HG03108 (cell line): ENCODE measurements at regions not wholly inside any gene's neighbourhood (a gene's known extent, or its start where the extent isn't known, plus 50 kb on each side); places are given as distances from the start of the nearest gene placed in this dataset.
"Not testable (repeated sequence)": the region's sequence is repeated elsewhere in the genome, so short reads cannot be mapped to it uniquely, and the experiment has no call there.

Source experiments
- ATAC-seq: cut with Tn5 transposase; IDR thresholded peaks from one replicate; pipeline ENCODE4 v1.9.1; 2021; ENCODE audit warnings: moderate library complexity; ENCODE audit not compliant: unreplicated experiment

DNA sequence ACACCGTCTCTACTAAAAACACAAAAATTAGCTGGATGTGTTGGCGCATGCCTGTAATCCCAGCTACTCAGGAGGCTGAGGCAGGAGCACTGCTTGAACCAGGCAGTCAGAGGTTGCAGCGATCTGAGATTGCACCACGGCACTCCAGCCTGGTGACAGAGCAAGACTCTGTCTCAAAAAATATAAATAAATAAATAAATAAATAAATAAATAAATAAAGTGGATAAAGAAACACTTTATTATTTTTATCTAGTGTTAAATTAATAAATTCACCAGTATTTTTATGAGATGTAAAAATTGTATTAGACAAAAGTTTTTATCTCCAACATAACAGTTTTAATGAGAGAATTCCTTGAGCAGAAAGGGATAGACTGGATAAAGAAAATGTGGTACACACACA lies 839.3 kb downstream of the DIAPH3 start:
- ATAC-seq, result not testable (repeated sequence)

DNA sequence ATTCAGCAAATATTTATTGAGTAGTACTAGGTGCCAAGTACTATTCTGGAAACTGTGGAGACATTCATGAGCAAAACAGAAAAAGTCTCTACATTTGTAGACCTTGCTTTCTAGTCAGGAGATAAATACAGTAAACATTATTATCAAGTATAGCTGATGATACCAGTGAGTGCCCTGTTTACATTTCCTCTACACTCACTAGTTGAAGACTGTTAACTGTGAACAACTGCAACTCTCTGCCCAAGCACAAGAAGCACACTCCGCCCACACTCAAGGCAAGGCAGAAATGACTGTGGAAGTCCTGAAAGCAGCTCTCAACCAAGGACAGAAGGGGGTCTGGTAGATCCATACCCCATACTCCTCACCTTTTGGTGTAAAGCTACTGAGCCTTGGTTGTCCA lies 837.0 kb downstream of the DIAPH3 start:
- ATAC-seq, result no peak

DNA sequence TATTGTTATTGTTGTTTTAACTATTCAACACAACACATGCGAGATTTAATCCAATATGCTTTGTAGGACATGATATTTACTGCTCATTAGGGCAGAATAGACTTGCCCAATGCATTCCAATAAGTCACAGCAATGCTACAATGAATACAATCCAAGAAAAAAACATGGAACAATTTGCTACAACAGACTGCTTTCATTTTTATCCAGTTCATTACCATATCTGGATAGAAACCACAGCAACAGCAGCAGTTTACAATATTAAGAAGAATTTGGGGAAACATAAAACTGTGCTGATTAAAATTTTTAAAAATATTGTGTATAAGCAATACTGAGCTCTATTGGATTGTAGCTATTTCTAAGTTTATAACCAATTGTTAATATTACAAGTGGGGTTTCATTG lies 833.0 kb downstream of the DIAPH3 start:
- no peak for ATAC-seq

DNA sequence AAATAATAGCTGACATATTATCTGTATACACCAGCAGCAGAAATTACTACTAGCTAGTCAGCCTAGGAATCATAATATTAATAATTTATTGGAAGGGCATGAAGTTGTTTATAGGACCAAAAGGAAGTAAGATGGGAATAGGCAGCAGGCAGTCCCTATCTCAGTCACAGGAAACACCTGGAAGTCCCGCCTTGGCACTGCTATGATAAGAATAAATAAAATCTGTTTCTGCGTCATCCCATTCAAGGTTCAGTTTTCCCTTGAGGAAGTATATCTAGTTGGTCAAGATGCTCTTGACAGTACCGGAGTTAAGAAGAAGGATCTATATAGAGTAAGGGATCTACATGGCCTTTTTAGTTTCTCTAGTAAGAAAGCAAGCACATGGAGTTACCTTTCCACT lies 830.8 kb downstream of the DIAPH3 start:
- no peak for ATAC-seq

DNA sequence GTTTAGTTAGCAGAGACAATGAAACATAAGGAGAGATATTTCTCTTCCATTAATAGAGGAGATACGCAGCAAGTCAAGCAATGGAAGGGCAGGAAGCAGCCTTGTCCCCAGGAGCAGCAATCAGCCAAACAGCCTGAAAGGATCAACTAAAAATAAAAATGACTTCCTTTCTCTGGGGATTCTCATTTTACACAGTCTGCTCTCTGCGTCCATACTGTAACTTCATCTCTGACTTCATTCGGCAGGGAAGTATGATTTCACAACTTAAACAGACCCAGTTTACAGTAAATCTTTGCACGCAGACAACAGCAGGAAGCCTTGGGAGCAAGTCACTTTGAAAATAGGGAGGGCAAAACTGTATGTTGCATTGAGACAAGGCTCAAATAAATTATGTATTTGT lies 826.7 kb downstream of the DIAPH3 start:
- ATAC-seq, result no peak

DNA sequence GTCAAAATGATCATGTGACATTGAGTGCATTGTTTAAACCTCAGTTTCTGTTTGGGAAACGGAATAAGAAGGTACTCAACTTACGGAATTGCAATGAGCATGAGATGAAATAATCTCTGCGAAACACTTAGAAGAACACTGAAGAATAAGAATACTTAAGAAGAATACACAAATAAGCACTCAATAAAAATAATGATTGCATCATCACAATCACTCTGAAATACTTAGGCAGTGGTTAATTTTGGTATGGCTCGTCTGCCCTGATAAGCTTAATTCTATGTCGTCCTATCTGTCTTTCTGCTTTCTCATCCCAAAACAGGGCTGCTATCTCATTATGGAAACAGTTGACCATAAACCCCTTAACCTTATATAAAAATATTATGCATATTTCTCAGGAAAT lies 823.6 kb downstream of the DIAPH3 start:
- ATAC-seq, result no peak

DNA sequence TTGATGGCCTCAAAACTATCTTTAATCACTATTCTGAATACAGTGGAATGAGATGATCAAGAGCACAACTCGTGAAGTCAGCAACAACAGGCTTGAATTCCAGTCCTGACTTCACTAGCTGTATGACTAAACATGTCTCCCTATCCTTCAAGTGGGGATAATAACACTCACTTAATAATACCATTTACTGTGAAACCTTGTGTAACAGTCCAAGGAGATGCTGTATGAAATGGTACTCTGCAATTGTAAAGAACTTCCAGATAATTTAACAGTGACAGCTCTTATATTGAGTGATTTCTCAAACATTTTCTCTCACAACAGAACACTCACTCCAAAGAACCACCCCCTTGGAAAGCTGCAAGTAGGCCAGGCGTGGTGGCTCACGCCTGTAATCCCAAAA lies 823.1 kb downstream of the DIAPH3 start:
- ATAC-seq, result no peak

DNA sequence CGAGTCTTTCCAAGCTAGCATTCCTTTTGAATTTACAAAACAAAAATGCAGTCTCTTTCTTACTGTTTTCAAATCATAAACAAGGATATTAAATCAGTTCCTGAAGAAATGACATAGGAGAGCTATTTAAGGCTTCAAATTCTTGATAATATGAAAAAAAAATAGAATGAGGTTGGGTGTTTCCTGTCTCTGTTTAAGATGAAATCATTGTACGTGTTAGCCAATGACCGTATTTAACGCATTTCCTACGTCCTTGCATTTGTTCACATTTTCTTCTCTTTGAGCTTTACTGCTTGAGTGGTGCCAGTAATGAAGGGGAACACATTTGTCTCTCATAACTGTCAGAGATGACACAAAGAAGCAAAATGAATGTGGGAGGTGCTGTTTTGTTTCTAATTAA lies 821.3 kb downstream of the DIAPH3 start:
- ATAC-seq, result no peak

DNA sequence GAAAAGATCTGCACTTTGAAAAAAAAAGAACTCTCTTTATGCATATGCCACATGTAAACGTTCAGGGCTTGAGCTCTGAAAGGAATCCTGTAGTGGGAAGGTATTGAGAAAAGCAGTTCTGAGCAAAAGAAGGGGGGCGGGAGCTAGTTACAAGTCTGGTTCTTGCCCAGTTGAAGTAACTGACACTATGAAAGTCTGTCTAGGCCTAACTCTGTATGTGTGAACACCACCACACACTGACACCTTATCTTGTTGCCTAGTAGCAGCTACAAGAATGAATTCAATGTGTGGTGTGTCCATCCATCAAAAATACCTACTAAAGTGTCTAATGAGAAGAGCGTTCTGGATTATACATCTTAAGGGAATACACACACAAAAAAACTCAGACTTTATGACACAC lies 820.6 kb downstream of the DIAPH3 start:
- ATAC-seq, result no peak

DNA sequence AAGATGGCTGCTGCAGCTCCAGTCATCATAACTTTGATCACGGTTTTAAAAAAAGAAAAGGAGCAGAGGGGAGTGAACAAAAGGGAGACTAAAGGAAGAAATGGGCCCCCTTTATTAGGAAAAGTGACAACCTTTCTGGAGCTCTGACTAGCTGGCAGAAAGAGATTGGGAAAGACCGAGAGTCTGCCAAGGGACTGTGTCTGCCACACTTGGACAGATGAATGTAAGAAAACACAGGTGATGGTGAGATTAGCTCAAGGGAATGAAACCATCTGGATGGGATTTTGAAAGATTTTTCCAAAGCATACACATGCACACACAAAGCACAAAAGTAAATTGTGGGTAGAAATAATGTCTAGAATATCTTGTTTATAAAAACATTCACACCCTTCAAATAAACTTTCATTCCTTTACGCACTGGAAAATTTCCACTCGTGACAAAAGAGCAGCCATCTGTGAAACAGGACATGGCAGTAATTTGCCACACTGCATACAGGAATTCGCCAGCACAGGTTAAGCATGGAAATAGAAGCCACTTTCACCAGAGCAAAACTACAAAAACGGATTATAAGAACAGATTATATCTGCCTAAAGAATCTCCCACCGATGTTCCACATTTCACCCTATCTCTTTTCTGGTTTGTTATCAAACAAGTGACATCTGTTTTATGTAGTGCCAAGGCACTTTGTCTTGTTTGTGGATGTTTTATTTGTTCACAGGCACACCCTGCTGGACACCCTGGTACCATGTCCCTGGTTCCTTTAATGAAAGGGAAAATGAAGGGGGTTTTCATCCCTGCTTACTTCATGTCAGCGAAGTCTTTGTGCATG lies 819.5 kb downstream of the DIAPH3 start:
- no peak for ATAC-seq

DNA sequence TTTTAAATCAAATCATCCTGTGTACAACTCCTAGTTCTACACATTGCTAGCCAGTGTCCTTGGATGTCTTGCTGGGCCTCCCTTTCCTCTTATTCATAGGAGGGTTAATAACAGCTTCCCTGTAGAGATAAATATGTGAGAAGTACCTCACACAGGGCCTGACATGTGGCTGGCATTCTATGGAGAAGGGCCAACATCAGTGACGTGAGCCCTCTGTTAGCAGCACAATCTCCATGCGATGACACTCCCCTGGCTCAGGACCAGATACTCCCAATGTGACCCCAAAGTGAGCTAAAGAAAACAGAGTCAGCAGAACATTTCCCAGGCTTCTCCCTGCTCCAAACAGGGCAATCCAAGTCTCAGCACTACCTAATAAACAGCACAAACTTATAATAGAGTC lies 818.4 kb downstream of the DIAPH3 start:
- no peak for ATAC-seq

DNA sequence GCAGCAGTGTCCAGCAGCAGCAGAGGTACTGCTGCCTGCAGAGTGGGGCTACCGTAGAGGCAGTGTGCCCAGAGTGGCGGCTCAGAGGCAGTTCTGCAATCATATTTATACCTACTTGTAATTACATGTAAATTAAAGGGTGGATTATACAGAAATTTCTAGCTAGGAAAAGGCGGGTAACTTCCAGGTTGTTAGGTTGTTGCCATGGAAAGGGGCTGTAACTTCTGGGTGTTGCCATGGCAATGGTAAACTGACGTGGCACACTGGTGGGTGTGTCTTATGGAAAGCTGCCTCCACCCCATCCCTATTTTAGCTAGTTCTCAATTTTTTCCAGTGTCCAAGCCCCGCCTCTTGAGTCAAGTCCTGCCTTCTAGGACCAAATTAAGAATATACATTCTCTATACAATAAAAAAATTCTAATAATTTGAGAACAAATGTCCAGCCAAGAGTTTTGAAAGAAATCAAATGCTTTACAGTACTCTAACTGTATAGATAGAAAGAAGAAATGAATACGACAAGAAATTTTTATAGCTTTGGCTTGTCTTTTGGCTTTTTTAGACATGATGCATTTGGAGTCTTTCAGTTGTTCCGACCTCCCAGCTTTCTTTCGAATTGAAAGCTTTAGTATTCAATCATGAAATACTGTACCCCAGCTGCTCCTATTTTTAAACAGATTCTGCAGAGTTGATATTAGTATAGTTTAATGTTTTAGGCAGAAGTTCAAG lies 816.6 kb downstream of the DIAPH3 start:
- no peak for ATAC-seq

DNA sequence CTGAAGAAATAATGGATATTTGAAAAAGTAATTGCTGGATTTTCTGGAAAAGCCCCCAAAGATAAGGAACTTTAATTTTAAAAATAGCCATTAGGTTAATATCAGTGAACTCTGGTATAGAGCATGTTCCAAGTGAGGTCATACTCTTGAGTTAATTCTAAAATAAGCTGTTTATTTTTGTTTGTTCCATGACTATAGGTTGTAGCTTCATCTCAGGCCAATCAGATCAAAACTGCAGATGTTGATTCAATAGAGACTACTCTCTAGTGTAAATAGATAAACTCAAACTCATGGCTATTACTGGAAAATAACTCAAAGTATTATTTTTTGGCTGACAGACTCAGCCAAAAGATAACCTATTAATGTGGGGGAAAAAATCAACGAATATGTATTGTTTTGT lies 815.1 kb downstream of the DIAPH3 start:
- no peak for ATAC-seq

DNA sequence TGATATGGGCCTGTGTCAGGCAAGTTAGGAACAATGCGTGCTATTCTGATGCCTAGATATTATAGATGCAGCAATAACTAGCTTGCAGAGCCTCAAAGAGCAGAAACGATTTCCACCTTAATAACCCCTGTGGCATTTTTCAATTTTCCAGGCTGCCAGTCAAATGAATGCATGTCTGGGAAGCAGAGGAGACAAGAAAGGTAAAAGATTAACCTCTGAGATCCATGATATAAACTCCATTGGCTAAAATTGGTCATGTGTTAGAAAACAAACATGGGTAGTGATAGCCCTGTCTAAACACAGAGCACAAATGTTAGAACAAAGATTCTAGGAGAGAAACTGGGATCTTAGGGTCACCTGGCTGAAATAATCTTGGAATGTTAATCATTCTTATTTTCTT lies 811.1 kb downstream of the DIAPH3 start:
- no peak for ATAC-seq

DNA sequence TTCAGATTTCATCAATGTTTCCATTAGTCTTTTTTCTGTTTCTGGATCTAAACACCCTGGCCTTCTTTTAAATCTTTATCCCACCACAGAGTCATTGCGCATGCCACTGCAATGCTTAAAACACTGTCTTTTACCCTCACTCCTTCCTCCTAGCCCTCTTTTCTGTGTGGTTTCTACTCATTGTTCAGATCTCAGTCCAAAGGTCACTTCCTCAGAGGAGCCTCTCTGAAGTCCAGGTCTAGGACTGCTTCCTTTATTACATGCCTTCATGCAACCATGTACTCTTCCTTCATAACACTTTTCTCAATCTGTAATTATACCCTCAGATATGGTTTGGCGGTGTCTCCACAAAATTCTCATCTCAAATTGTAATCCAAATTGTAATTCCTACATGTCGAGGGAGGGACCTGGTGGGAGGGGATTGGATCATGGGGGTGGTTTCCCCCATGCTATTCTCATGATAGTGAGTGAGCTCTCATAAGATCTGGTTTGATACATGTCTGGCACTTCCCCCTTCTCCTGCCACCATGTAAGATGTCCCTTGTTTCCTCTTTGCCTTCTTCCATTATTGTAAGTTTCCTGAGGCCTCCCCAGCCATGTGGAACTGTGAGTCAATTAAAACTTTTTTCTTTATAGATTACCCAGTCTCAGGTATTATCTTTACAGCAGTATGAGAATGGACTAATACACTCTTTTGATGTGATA lies 808.9 kb downstream of the DIAPH3 start:
- ATAC-seq, result no peak

DNA sequence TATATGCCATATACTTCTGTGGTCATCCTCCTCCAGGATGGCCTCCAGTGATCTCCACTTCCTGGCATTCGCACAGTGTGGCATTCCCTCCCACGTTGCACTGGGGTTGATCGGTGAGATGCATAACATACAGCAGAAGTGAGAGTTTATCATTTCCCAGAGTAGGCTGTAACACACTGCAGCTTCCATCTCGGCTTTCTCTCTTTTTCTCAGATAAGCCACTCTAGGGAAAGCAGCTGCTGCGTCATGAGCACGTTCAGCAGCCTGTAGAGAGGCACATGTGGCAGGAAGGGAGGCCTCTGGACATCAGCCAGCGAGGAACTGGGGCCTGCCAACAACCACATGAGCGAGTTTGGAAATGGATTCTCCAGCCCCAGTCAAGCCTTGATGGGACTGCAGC lies 807.1 kb downstream of the DIAPH3 start:
- no peak for ATAC-seq

DNA sequence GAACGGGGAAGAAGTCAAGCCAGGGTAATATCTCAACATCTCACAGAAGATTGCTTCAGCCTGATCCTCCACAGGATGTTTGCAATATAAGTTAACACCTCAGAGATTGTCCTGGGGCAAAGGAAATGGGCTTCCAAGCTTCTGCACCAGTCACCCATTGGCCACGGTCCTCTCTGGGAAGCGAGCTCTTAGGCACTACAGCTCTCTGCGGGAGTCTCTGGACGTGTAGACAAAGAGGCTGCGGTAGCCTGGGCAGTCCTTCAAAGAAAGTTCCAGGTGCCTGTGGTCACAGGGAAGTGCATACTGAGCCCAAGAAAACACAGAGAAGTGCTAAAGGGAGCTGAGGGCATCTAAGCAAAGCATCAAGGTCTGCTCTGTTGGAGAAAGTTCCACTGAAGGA lies 805.7 kb downstream of the DIAPH3 start:
- no peak for ATAC-seq

DNA sequence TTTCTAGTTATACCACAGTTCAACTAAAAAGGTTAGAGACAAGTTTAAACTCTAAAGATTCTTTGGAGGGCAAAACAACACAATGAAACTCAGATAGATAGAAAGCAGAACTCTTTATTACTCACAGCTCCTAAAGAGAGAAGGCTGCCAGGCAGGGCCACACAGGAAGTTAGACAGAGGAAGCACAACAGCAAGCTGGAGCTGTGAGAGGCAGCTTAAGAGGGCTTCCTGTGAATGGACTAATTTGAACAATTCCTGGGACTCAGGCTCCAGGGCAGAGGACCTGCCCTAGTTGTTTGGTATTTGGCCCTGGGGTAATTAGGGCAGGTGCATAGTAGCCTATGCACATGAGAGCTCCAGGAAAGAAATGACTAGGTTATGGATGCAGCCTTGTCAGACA lies 803.6 kb downstream of the DIAPH3 start:
- ATAC-seq, result no peak

DNA sequence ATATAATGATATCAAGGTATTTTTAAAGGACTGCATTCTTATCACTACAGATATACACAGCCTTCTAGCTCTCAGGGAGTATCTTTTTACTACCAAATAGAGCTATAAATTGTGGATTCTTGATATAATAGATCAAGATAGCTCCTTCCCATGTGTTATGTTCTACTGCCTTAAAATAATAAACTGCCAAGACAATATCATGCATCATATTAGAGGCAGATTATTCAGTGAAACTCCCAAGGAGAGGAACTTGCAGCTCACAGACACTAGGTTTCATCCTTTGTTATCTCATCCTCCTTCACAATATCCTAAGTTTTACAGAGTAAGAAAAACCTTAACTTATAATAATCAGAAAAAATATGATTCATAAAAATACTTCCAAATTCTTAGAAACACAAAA lies 802.8 kb downstream of the DIAPH3 start:
- ATAC-seq, result no peak

DNA sequence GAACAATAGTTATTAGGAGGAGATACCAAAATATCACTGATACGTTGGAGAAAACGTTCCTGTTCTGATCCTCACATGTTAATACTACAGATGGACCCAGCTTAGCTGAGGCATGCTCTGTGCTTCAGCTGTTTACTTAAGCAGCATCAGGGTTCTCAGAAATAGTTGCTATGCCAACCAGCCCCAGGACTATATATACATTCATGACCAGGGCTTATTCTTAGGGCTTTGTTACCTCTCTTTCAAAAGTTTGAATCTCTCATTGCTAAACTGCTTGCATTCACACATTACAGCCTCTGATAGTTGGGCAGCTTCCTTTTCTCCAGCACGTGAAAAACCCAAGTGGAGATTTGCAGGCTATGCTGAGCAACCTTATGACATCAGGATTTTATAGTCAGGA lies 800.4 kb downstream of the DIAPH3 start:
- ATAC-seq, result no peak

DNA sequence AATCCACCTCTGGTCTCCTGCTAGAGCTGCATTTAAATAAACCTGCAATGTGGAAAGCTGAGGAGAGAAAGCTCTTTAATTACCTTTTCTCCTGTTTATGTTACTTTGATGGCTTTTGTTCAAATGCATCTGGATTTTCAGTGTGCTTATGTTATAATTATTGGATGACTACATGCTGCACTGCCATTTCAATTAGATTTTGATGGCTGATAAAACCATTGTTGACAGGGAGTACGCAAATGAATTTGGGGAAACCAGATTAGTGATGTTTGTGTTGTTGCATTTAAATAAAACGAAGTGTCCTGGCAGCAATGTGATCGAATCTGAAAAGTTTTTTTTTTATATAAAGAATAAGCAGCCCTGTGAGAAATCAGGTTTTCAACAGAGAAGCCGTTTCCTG lies 799.8 kb downstream of the DIAPH3 start:
- no peak for ATAC-seq

DNA sequence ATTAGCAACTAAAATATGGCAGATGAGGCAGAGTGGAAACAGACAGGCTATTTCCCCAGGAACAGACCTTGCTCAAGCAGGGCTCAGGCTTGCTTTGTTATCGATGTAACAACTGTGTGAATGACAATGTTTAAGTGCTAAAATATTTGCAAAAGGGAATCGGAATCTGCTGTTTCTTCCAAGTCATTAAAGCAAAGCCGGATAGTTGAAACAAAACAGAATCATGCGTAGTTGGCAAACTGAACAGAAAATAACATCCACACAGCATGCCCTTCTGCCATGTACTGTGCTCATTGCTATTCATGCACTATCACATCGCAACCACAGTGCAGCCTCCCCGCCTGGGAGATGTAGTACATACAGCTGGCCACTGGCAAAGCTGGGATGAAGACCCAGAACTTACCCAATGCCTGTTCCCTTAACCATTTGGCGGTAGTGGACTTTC lies 799.1 kb downstream of the DIAPH3 start:
- ATAC-seq, result no peak
